Neural progenitor cell (in vitro differentiated cells): ENCODE measurements at regions not wholly inside any gene's neighbourhood (a gene's known extent, or its start where the extent isn't known, plus 50 kb on each side); places are given as distances from the start of the nearest gene placed in this dataset.

Experiments used
- DNase-seq: peaks from one replicate; pipeline ENCODE4 v3.0.0-alpha.2; 2016; ENCODE audit warnings: low spot score
- H2AFZ ChIP-seq: fragments of 200-600 bp; sonication (generic); replicated peaks from 2 replicates; pipeline ENCODE4 v1.6.1; 2016; ENCODE audit warnings: antibody characterized with exemption
- H3F3A ChIP-seq: fragments of 200-600 bp; sonication (generic); 2 replicates; pipeline ENCODE4 v1.6.1; 2016; ENCODE audit warnings: antibody characterized with exemption, low read depth
- H3K27ac ChIP-seq: fragments of 200-600 bp; sonication (generic); 2 replicates; pipeline ENCODE4 v1.5.1; 2016; ENCODE audit warnings: mild to moderate bottlenecking
- H3K27me3 ChIP-seq: fragments of 200-600 bp; sonication (generic); 2 replicates; pipeline ENCODE4 v1.6.1; 2016; ENCODE audit warnings: mild to moderate bottlenecking, moderate library complexity
- H3K36me3 ChIP-seq: fragments of 200-600 bp; sonication (generic); 2 replicates; pipeline ENCODE4 v1.5.1; 2016
- H3K4me1 ChIP-seq: fragments of 200-600 bp; sonication (generic); 2 replicates; pipeline ENCODE4 v1.6.1; 2016; ENCODE audit warnings: mixed run types
- H3K4me2 ChIP-seq: fragments of 200-600 bp; sonication (generic); 2 replicates; pipeline ENCODE4 v1.6.1; 2016
- H3K4me3 ChIP-seq: fragments of 200-600 bp; sonication (generic); 2 replicates; pipeline ENCODE4 v1.5.1; 2016
- H3K79me2 ChIP-seq: fragments of 200-600 bp; sonication (generic); 2 replicates; pipeline ENCODE4 v1.6.1; 2016; ENCODE audit warnings: low read depth
- H3K9ac ChIP-seq: fragments of 200-600 bp; sonication (generic); 2 replicates; pipeline ENCODE4 v1.6.1; 2016
- H3K9me3 ChIP-seq: fragments of 200-600 bp; sonication (generic); 2 replicates; pipeline ENCODE4 v1.5.1; 2016; ENCODE audit warnings: low read depth
- H4K20me1 ChIP-seq: fragments of 200-600 bp; sonication (generic); 2 replicates; pipeline ENCODE4 v1.6.1; 2016; ENCODE audit warnings: low read depth
- H3K27ac Mint-ChIP-seq: 3 replicates; pipeline ENCODE4 v1.8.0; 2021; ENCODE audit warnings: mixed read lengths
- H3K27me3 Mint-ChIP-seq: 2 replicates; pipeline ENCODE4 v1.8.0; 2022; ENCODE audit warnings: low read depth, mild to moderate bottlenecking, inconsistent platforms, moderate library complexity, mixed read lengths; ENCODE audit not compliant: insufficient read depth
- H3K36me3 Mint-ChIP-seq: 3 replicates; pipeline ENCODE4 v1.8.0; 2021; ENCODE audit warnings: mixed read lengths
- H3K4me1 Mint-ChIP-seq: 3 replicates; pipeline ENCODE4 v1.8.0; 2021; ENCODE audit warnings: mixed read lengths
- H3K4me3 Mint-ChIP-seq: 3 replicates; pipeline ENCODE4 v1.8.0; 2021; ENCODE audit warnings: mild to moderate bottlenecking, moderate library complexity, mixed read lengths
- H3K9me3 Mint-ChIP-seq: 3 replicates; pipeline ENCODE4 v1.8.0; 2020; ENCODE audit warnings: mixed read lengths
- EZH2 ChIP-seq: fragments of 200-600 bp; sonication (generic); IDR thresholded peaks from 2 replicates; pipeline ENCODE4 v1.6.1; 2017; ENCODE audit warnings: antibody characterized with exemption, mild to moderate bottlenecking, moderate library complexity
- EZH2phosphoT487 ChIP-seq: fragments of 200-600 bp; sonication (generic); IDR thresholded peaks from 2 replicates; pipeline ENCODE4 v1.6.1; 2017; ENCODE audit warnings: antibody characterized with exemption
- TF ChIP-seq, protein P1 (sequence below): fragments of 200-600 bp; sonication (generic); IDR thresholded peaks from 2 replicates; pipeline ENCODE4 v1.5.1; 2017; ENCODE audit warnings: antibody characterized with exemption, mild to moderate bottlenecking

DNA sequence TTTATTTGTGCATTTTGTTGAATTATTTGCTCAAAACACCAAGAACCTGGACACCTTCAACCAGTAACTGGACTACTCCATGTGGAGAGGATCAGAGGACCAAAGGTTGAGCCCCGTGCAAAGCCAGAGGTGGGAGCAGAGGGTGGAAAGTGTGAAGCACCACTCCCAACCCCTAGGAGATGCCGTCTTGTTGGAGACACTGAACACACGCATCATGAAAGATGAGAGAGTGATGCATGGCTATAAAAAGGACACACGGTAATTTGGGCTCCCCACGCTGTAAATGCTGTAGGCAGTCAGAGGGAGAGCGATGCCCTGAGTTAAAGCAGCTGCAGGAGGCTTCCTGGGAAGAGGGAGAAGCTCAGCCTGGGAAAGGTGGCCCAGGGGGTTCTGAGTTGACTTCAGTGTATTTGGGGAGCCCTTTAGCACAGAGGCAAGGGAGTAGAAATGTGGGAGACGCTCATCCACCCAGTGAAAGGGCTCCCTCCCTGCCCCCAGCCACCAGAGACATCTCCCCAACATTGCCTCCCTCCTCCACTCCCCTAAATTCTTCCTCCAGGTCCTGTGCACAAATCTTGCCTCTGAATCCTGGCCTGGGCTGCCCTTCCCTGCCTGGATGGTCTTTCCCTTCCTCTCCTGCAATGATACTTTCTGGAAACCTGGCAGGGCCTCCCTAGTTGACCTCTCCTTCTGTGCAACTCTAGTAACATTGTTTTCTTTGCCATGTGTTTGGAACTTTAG is 55.8 kb upstream of the IYD start:
- Histone ChIP-seq H3F3A (no peaks in the 10 kb centered on the region), H3K4me3 (no peak overlapping the region), H3K36me3 (no peaks in the 10 kb centered on the region), H4K20me1 (no peaks in the 10 kb centered on the region), H2AFZ (no peak overlapping the region), H3K27ac (no peak overlapping the region), H3K4me1 (no peaks in the 10 kb centered on the region), H3K27me3 (no peaks in the 10 kb centered on the region), H3K79me2 (no peaks in the 10 kb centered on the region), H3K9me3 (no peaks in the 10 kb centered on the region), H3K4me2 (no peak overlapping the region), H3K9ac (no peak overlapping the region)
- no peak overlapping the region for H3K27ac Mint-ChIP-seq
- peaks cover 5% of the 10 kb centered on the region for H3K4me1 Mint-ChIP-seq
- no peak overlapping the region for H3K4me3 Mint-ChIP-seq
- peaks cover 2% of the 10 kb centered on the region for H3K9me3 Mint-ChIP-seq
- no peaks in the 10 kb centered on the region for H3K36me3 Mint-ChIP-seq
- TF ChIP-seq, protein P1, sequence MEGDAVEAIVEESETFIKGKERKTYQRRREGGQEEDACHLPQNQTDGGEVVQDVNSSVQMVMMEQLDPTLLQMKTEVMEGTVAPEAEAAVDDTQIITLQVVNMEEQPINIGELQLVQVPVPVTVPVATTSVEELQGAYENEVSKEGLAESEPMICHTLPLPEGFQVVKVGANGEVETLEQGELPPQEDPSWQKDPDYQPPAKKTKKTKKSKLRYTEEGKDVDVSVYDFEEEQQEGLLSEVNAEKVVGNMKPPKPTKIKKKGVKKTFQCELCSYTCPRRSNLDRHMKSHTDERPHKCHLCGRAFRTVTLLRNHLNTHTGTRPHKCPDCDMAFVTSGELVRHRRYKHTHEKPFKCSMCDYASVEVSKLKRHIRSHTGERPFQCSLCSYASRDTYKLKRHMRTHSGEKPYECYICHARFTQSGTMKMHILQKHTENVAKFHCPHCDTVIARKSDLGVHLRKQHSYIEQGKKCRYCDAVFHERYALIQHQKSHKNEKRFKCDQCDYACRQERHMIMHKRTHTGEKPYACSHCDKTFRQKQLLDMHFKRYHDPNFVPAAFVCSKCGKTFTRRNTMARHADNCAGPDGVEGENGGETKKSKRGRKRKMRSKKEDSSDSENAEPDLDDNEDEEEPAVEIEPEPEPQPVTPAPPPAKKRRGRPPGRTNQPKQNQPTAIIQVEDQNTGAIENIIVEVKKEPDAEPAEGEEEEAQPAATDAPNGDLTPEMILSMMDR = no peak
- TF ChIP-seq EZH2 = no peak
- no peak for TF ChIP-seq EZH2phosphoT487
- peaks cover 12% of the 10 kb centered on the region for H3K27me3 Mint-ChIP-seq
- no peak for DNase-seq

DNA sequence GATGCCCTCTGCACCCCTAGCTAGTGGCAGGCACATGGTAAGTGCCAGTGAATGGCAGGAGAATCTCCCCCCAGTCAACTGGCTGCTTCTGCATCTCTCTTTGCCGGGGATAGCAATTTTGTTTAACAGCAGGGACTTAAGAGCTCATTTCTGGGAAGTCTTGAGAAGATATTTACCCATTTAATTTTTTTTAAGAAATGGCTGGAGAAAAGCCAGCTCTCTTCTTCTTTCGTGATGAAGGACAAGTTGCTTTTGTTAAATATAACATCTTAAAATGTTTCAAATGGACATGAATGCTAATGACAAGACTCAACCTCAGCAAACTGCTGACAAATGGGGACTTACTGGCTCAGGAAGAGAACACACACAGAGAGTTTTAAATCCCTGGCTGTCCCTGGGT is 55.0 kb upstream of the IYD start:
- Mint-ChIP-seq H3K4me1 (peaks cover 5% of the 10 kb centered on the region), H3K9me3 (peaks cover 2% of the 10 kb centered on the region), H3K4me3 (no peak overlapping the region), H3K36me3 (no peaks in the 10 kb centered on the region), H3K27me3 (peaks cover 12% of the 10 kb centered on the region), H3K27ac (no peak overlapping the region)
- no peaks in the 10 kb centered on the region for H4K20me1 ChIP-seq
- TF ChIP-seq EZH2 (no peak), EZH2phosphoT487 (no peak)
- TF ChIP-seq, protein P1 = no peak
- no peaks in the 10 kb centered on the region for H3K4me1 ChIP-seq
- no peak overlapping the region for H3K27ac ChIP-seq
- H3K4me3 ChIP-seq = no peak overlapping the region
- H3K9me3 ChIP-seq = no peaks in the 10 kb centered on the region
- H3K4me2 ChIP-seq = no peak overlapping the region
- no peaks in the 10 kb centered on the region for H3F3A ChIP-seq
- no peaks in the 10 kb centered on the region for H3K27me3 ChIP-seq
- no peaks in the 10 kb centered on the region for H3K79me2 ChIP-seq
- no peaks in the 10 kb centered on the region for H3K36me3 ChIP-seq
- H2AFZ ChIP-seq = no peak overlapping the region
- H3K9ac ChIP-seq = no peak overlapping the region
- no peak for DNase-seq

DNA sequence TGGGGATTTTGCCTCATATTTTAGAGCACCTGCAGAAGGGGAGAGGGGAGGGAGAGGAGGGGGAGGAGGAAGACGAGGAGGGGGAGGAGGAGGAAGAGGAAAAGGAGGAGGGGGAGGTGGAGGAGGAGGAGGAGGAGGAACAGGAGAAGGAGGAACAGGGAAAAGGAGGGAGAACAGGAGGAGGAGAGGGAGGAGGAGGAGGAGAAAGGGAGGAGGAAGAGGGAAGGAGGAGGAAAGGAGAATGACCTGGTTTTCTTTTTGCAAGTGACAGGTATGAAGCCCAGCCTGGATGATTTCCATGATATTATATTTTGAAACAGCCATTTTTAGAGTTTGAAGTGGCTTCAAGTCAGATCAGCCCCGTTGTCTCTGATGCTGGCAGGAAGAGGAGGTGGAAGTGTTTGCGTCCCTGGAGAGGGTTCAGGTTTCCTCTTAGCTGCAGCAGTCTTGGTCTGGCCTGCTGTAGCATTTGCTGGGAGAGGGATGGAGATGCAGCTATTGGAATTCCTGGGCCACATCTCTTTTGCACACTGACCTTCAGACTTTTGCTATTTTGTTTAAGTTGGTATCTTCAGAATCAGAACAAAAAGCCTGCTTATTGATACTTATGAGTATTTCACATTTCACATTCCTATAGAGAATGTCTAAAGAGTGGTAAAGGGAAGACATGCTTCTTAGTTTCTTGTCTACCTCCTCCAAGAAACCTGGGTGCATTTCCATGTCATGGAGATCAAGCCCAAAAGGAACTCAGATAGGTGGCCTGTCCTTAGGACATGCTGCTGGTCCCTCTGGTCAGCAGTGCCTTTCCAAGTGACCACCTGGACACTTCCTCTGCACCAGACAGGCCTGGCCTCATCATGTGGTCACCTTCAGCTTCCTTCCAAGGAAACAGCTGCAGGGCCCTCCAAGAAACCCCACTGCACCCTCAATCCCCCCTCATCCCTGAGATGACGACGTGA is 54.3 kb upstream of the IYD start:
- Histone ChIP-seq H3F3A (no peaks in the 10 kb centered on the region), H3K9ac (no peak overlapping the region), H3K79me2 (no peaks in the 10 kb centered on the region), H3K9me3 (no peaks in the 10 kb centered on the region), H3K36me3 (no peaks in the 10 kb centered on the region), H3K4me3 (no peak overlapping the region), H2AFZ (no peak overlapping the region), H3K27me3 (no peaks in the 10 kb centered on the region), H3K27ac (no peak overlapping the region), H3K4me2 (no peak overlapping the region), H3K4me1 (no peaks in the 10 kb centered on the region), H4K20me1 (no peaks in the 10 kb centered on the region)
- Mint-ChIP-seq H3K27me3 (peaks cover 12% of the 10 kb centered on the region), H3K9me3 (peaks cover 2% of the 10 kb centered on the region), H3K4me3 (no peak overlapping the region), H3K4me1 (peaks cover 5% of the 10 kb centered on the region), H3K27ac (no peak overlapping the region), H3K36me3 (no peaks in the 10 kb centered on the region)
- TF ChIP-seq, protein P1 = no peak
- TF ChIP-seq EZH2 (no peak), EZH2phosphoT487 (no peak)
- DNase-seq = no peak
